SH-SY5Y (cell line): ENCODE measurements at regions not wholly inside any gene's neighbourhood (a gene's known extent, or its start where the extent isn't known, plus 50 kb on each side); places are given as distances from the start of the nearest gene placed in this dataset.

Experiments used
- GATA2 ChIP-seq: IDR thresholded peaks from 2 replicates; pipeline ENCODE4 v1.6.1; 2011; ENCODE audit warnings: mild to moderate bottlenecking, low read depth, low read length
- GATA3 ChIP-seq: IDR thresholded peaks from 2 replicates; pipeline ENCODE4 v1.6.1; 2011; ENCODE audit warnings: low read depth, mild to moderate bottlenecking, low read length, moderate library complexity

- TF ChIP-seq GATA3, result no peak
- TF ChIP-seq GATA2, result no peak
Measured at GRCh38 chr16:35559911-35560636, 2100.7 kb downstream of the TP53TG3F start.
